Smooth muscle cell (in vitro differentiated cells): ENCODE measurements at regions not wholly inside any gene's neighbourhood (a gene's known extent, or its start where the extent isn't known, plus 50 kb on each side); places are given as distances from the start of the nearest gene placed in this dataset.

Experiments used
- DNase-seq: peaks from one replicate; lab custom pipeline; 2025; ENCODE audit not compliant: unreplicated experiment; lab: John Stamatoyannopoulos, UW
- H2AFZ ChIP-seq: fragments of 200-600 bp; sonication (generic); 2 replicates; pipeline ENCODE4 v1.6.0; 2016; ENCODE audit warnings: antibody characterized with exemption, low read depth, mild to moderate bottlenecking
- H3F3A ChIP-seq: fragments of 200-600 bp; sonication (generic); 2 replicates; pipeline ENCODE4 v1.6.0; 2017; ENCODE audit warnings: antibody characterized with exemption, low read depth
- H3K27ac ChIP-seq: fragments of 200-600 bp; sonication (generic); 2 replicates; pipeline ENCODE4 v1.5.1; 2016; ENCODE audit warnings: low read depth, mild to moderate bottlenecking
- H3K27me3 ChIP-seq: fragments of 200-600 bp; sonication (generic); 2 replicates; pipeline ENCODE4 v1.6.1; 2016; ENCODE audit warnings: low read depth, mild to moderate bottlenecking
- H3K36me3 ChIP-seq: fragments of 200-600 bp; sonication (generic); 2 replicates; pipeline ENCODE4 v1.5.1; 2016; ENCODE audit warnings: low read depth
- H3K4me1 ChIP-seq: fragments of 200-600 bp; sonication (generic); 2 replicates; pipeline ENCODE4 v1.5.1; 2016; ENCODE audit warnings: low read depth
- H3K4me2 ChIP-seq: fragments of 200-600 bp; sonication (generic); 2 replicates; pipeline ENCODE4 v1.6.0; 2016; ENCODE audit warnings: mild to moderate bottlenecking
- H3K4me3 ChIP-seq: fragments of 200-600 bp; sonication (generic); 2 replicates; pipeline ENCODE4 v1.5.1; 2016; ENCODE audit warnings: mild to moderate bottlenecking
- H3K79me2 ChIP-seq: fragments of 200-600 bp; sonication (generic); 2 replicates; pipeline ENCODE4 v1.6.0; 2016; ENCODE audit warnings: low read depth, mild to moderate bottlenecking
- H3K9ac ChIP-seq: fragments of 200-600 bp; sonication (generic); 2 replicates; pipeline ENCODE4 v1.6.0; 2016; ENCODE audit warnings: low read depth
- H3K9me3 ChIP-seq: fragments of 200-600 bp; sonication (generic); replicated peaks from 2 replicates; pipeline ENCODE4 v1.5.1; 2016; ENCODE audit warnings: low read depth
- H4K20me1 ChIP-seq: fragments of 200-600 bp; sonication (generic); 2 replicates; pipeline ENCODE4 v1.6.0; 2016; ENCODE audit warnings: low read depth
- WGBS: methylation state at CpG from one replicate; pipeline ENCODE4 v1.1.7; 2016; ENCODE audit warnings: low lambda C conversion rate; 5-methylcytosine and 5-hydroxymethylcytosine counted together
- TF ChIP-seq, protein P1 (sequence below): fragments of 200-600 bp; sonication (generic); IDR thresholded peaks from 2 replicates; pipeline ENCODE4 v1.5.1; 2017; ENCODE audit warnings: borderline replicate concordance, mild to moderate bottlenecking, antibody characterized with exemption; ENCODE audit not compliant: insufficient read depth, poor library complexity, severe bottlenecking

DNA sequence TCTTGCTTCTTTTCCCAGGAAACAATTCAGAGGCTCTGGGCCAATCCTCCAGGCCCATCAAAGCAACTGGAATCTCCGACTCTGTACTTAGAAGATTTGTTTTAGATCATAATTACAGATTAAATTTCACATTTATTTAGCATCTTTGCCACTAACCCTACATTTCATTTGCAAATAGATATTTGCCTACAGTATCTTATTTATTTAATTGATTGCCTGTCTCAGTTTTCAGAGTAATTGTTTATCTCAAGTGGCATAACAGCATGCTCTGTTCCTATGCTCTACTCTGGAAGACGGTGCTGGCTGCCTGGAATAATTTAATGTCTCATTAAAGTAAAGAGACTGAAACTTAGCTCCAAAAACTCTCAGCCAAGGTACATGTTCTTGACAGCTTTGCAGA is 213.4 kb downstream of the HNMT start:
- Histone ChIP-seq H3F3A (no peaks in the 10 kb centered on the region), H3K9me3 (no peaks in the 10 kb centered on the region)
- 88% methylated on average over 2 of the region's 2 CpGs for WGBS

GRCh38 chr2:138180692-138181386 is 216.6 kb downstream of the HNMT start:
- DNase-seq = no peak
- TF ChIP-seq, protein P1, sequence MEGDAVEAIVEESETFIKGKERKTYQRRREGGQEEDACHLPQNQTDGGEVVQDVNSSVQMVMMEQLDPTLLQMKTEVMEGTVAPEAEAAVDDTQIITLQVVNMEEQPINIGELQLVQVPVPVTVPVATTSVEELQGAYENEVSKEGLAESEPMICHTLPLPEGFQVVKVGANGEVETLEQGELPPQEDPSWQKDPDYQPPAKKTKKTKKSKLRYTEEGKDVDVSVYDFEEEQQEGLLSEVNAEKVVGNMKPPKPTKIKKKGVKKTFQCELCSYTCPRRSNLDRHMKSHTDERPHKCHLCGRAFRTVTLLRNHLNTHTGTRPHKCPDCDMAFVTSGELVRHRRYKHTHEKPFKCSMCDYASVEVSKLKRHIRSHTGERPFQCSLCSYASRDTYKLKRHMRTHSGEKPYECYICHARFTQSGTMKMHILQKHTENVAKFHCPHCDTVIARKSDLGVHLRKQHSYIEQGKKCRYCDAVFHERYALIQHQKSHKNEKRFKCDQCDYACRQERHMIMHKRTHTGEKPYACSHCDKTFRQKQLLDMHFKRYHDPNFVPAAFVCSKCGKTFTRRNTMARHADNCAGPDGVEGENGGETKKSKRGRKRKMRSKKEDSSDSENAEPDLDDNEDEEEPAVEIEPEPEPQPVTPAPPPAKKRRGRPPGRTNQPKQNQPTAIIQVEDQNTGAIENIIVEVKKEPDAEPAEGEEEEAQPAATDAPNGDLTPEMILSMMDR = no peak
- no peak overlapping the region for H3K27ac ChIP-seq
- H3K9ac ChIP-seq = no peak overlapping the region
- H3K4me2 ChIP-seq = no peak overlapping the region
- H2AFZ ChIP-seq = no peak overlapping the region
- no peaks in the 10 kb centered on the region for H3K9me3 ChIP-seq
- no peaks in the 10 kb centered on the region for H4K20me1 ChIP-seq
- H3F3A ChIP-seq = no peaks in the 10 kb centered on the region
- H3K4me3 ChIP-seq = no peak overlapping the region
- H3K27me3 ChIP-seq = no peaks in the 10 kb centered on the region
- peaks cover 11% of the 10 kb centered on the region for H3K4me1 ChIP-seq
- no peaks in the 10 kb centered on the region for H3K79me2 ChIP-seq
- no peaks in the 10 kb centered on the region for H3K36me3 ChIP-seq

More for the DNA sequence above, 213.4 kb downstream of the HNMT start:
- H4K20me1 ChIP-seq = no peaks in the 10 kb centered on the region
- H3K27ac ChIP-seq = no peak overlapping the region
- TF ChIP-seq, protein P1 = no peak
- no peak for DNase-seq
- H2AFZ ChIP-seq = no peak overlapping the region
- no peaks in the 10 kb centered on the region for H3K79me2 ChIP-seq
- H3K4me1 ChIP-seq = peaks cover 2% of the 10 kb centered on the region
- H3K4me2 ChIP-seq = no peak overlapping the region
- H3K4me3 ChIP-seq = no peak overlapping the region
- H3K27me3 ChIP-seq = no peaks in the 10 kb centered on the region
- no peaks in the 10 kb centered on the region for H3K36me3 ChIP-seq
- H3K9ac ChIP-seq = no peak overlapping the region

DNA sequence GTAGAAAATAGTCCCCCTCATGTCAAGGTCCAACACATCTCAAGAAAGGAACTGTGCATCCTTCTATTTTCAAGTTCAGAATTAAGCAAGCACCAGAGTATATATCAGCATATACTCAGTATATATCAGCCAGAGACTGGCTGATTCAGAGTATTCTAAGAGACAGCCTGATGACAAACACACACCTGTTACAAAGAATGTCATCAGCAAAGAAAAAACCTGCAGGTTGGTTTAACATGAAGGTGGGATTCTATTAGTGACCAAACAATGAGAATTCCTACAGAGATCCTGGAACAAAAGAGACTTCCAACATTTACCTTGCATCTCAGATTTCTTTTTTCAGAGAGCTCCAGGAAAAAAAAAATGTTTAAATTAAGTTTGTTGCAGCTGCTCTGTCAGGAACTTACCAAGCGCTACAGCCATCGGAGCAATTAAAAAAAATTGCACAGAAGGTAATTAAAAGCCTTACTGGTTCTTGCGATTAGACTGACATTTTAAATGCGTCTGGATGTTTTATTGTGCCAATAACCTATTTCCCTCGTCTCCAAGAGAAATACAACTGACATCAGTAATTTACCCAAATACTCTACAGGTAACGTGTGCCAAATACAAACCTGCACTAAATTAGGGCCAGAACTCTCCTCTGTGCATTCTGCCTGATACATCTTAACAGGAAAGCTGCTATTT is 218.1 kb downstream of the HNMT start:
- 78% methylated on average over 6 of the region's 6 CpGs for WGBS
- Histone ChIP-seq H3K9ac (no peak overlapping the region), H3K4me3 (no peak overlapping the region), H2AFZ (no peak overlapping the region), H3K27ac (no peak overlapping the region), H3K4me1 (peaks cover 11% of the 10 kb centered on the region), H3K9me3 (no peaks in the 10 kb centered on the region), H3K79me2 (no peaks in the 10 kb centered on the region), H3F3A (no peaks in the 10 kb centered on the region), H3K36me3 (no peaks in the 10 kb centered on the region), H4K20me1 (no peaks in the 10 kb centered on the region), H3K27me3 (no peaks in the 10 kb centered on the region), H3K4me2 (no peak overlapping the region)
- TF ChIP-seq, protein P1 = no peak
- no peak for DNase-seq

DNA sequence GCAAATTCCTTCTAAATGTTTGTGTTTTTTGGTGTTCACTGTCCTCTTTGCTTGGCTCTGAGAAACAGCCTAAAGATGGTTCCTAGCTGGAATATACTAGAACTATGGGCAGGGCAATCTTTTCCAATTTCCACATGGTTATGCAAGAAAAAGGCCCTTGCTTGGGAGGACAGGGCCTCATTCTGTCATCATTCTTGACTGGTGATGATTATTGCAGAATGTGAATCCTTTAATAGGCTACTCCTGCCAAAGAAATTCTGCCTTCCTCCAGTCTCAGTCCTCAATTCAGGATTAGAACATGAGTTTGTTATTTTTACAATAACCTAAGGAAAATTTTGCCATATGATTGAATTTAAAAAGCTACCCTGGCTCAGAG is 218.7 kb downstream of the HNMT start:
- Histone ChIP-seq H3K9me3 (no peaks in the 10 kb centered on the region), H3K4me3 (no peak overlapping the region), H3F3A (no peaks in the 10 kb centered on the region), H4K20me1 (no peaks in the 10 kb centered on the region), H3K27ac (no peak overlapping the region), H3K27me3 (no peaks in the 10 kb centered on the region), H3K9ac (no peak overlapping the region), H3K4me2 (no peak overlapping the region), H3K79me2 (no peaks in the 10 kb centered on the region), H2AFZ (no peak overlapping the region), H3K4me1 (peaks cover 11% of the 10 kb centered on the region), H3K36me3 (no peaks in the 10 kb centered on the region)
- no peak for DNase-seq
- TF ChIP-seq, protein P1 = no peak
